ENCODE measurements at regions not wholly inside any gene's neighbourhood (a gene's known extent, or its start where the extent isn't known, plus 50 kb on each side); places are given as distances from the start of the nearest gene placed in this dataset.

GRCh38 chr14:97277711-97278110 lies 480.5 kb downstream of the VRK1 start:
- ChIA-PET POLR2A (no interaction called here), CTCF (ENCODE audit: low intra/inter-chr PET ratio, low total read pairs) (no interaction called here)
- no TSS peak for BruUV-seq (replicated peaks)
- DNase-seq (ENCODE audit: low spot score) = no peak
- Histone ChIP-seq H3K4me1 (ENCODE audit: insufficient read depth, low read length) (no peaks in the 10 kb centered on the region), H3K27ac (ENCODE audit: extremely low read length, insufficient read depth, low read length) (no peak overlapping the region), H4K20me1 (ENCODE audit: insufficient read depth, low read length) (no peaks in the 10 kb centered on the region), H3K9ac (ENCODE audit: insufficient read depth, low read depth, low read length) (no peak overlapping the region), H3K9me3 (ENCODE audit: low read length) (no peaks in the 10 kb centered on the region), H3K36me3 (replicated peaks in 1 of 2; ENCODE audit: control insufficient read depth in 1 of 2, insufficient read depth in 2 of 2, low read length in 2 of 2) (no peaks in the 10 kb centered on the region), H3K79me2 (ENCODE audit: insufficient read depth, low read length) (no peaks in the 10 kb centered on the region), H3K4me2 (ENCODE audit: low read depth, low read length) (no peak overlapping the region), H3K4me3 (replicated peaks in 1 of 3; ENCODE audit: insufficient read depth in 1 of 3, low read depth in 2 of 3, low read length in 3 of 3) (no peak overlapping the region), H2AFZ (ENCODE audit: low read length) (no peak overlapping the region), H3K27me3 (ENCODE audit: control insufficient read depth in 1 of 2, insufficient read depth in 2 of 2, low read length in 2 of 2) (no peaks in the 10 kb centered on the region)
- intact Hi-C loops (cut with micrococcal nuclease; ENCODE audit: unreplicated experiment) = no loop called here
- in situ Hi-C loops (cut with HindIII; ENCODE audit: extremely low pct_ligation_motif_present, low pct_unique_long_range_greater_than_20kb) = no loop called here
- WGBS (ENCODE audit: low lambda C conversion rate) = 33% methylated on average over 9 of the region's 9 CpGs
- no peak for FAIRE-seq
- ATAC-seq = no peak
- TF ChIP-seq ISL2 (CRISPR knock-in tag; IDR thresholded peaks at IDR 0.05) (no peak), PHF20 (CRISPR knock-in tag; IDR thresholded peaks at IDR 0.05) (no peak), ATAD3A (CRISPR knock-in tag; IDR thresholded peaks at IDR 0.05) (no peak), CHD4 (IDR thresholded peaks at IDR 0.05; ENCODE audit: borderline replicate concordance, low read length) (no peak), NONO (IDR thresholded peaks at IDR 0.05) (no peak), NONO (CRISPR knock-in tag; conservative IDR thresholded peaks at IDR 0.05) (no peak), SIX4 (CRISPR knock-in tag; IDR thresholded peaks at IDR 0.05) (no peak), RFX1 (IDR thresholded peaks at IDR 0.05) (no peak), ZNF34 (CRISPR knock-in tag; IDR thresholded peaks at IDR 0.05; ENCODE audit: borderline replicate concordance) (no peak), ZNF569 (CRISPR knock-in tag; IDR thresholded peaks at IDR 0.05; ENCODE audit: borderline replicate concordance) (no peak), UBTF (CRISPR knock-in tag; IDR thresholded peaks at IDR 0.05) (no peak), HOMEZ (CRISPR knock-in tag; IDR thresholded peaks at IDR 0.05; ENCODE audit: low read depth) (no peak), FOSL1 (CRISPR knock-in tag; IDR thresholded peaks at IDR 0.05; ENCODE audit: borderline replicate concordance) (no peak), ZNF616 (CRISPR knock-in tag; IDR thresholded peaks at IDR 0.05; ENCODE audit: low read depth) (no peak), ATF4 (CRISPR knock-in tag; IDR thresholded peaks at IDR 0.05) (no peak), SETDB1 (CRISPR knock-in tag; IDR thresholded peaks at IDR 0.05; ENCODE audit: borderline replicate concordance) (no peak), FOXM1 (CRISPR knock-in tag; IDR thresholded peaks at IDR 0.05) (no peak), CHD2 (IDR thresholded peaks at IDR 0.05; ENCODE audit: low read depth, low read length) (no peak)

All from HepG2 (cell line).